ENCODE measurements at regions not wholly inside any gene's neighbourhood (a gene's known extent, or its start where the extent isn't known, plus 50 kb on each side); places are given as distances from the start of the nearest gene placed in this dataset.

GRCh38 chr10:78916227-78916626 lies 152.5 kb upstream of the ZMIZ1 start:
- H3K27ac ChIP-seq (ENCODE audit: low read length in 2 of 2) = no peak overlapping the region
- H3K27ac Mint-ChIP-seq = no peak overlapping the region
- DNase-seq (no peak), ATAC-seq (ENCODE audit: low read depth) (no peak)
- H3K27me3 Mint-ChIP-seq = peaks cover 35% of the 10 kb centered on the region
- intact Hi-C loops (cut with micrococcal nuclease) = no loop called here
- POLR2A ChIA-PET = no interaction called here
- no peak for TF ChIP-seq EZH2 (IDR thresholded peaks at IDR 0.05; ENCODE audit: borderline replicate concordance, insufficient read depth, low read depth, low read length, poor library complexity, severe bottlenecking)
- TF ChIP-seq, protein P1, sequence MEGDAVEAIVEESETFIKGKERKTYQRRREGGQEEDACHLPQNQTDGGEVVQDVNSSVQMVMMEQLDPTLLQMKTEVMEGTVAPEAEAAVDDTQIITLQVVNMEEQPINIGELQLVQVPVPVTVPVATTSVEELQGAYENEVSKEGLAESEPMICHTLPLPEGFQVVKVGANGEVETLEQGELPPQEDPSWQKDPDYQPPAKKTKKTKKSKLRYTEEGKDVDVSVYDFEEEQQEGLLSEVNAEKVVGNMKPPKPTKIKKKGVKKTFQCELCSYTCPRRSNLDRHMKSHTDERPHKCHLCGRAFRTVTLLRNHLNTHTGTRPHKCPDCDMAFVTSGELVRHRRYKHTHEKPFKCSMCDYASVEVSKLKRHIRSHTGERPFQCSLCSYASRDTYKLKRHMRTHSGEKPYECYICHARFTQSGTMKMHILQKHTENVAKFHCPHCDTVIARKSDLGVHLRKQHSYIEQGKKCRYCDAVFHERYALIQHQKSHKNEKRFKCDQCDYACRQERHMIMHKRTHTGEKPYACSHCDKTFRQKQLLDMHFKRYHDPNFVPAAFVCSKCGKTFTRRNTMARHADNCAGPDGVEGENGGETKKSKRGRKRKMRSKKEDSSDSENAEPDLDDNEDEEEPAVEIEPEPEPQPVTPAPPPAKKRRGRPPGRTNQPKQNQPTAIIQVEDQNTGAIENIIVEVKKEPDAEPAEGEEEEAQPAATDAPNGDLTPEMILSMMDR (IDR thresholded peaks at IDR 0.05) = no peak
- no peak overlapping the region for H3K4me3 ChIP-seq (ENCODE audit: control extremely low read depth in 1 of 5, extremely low read depth in 1 of 5, insufficient read depth in 1 of 5, low read depth in 2 of 5, low read length in 4 of 5)
- H3K27me3 ChIP-seq (replicated peaks in 1 of 4; ENCODE audit: control extremely low read depth in 1 of 4, control insufficient read depth in 3 of 4, insufficient read depth in 4 of 4, low read length in 3 of 4) = peaks cover 0 to 5% (median 2%) of the 10 kb centered on the region in 4 experiments
- H3K4me1 ChIP-seq (ENCODE audit: control insufficient read depth in 2 of 2, insufficient read depth in 2 of 2, low read length in 2 of 2) = peaks cover 0 to 5% of the 10 kb centered on the region in 2 donors
- H3K79me2 ChIP-seq (ENCODE audit: control insufficient read depth, insufficient read depth, low read length) = no peaks in the 10 kb centered on the region
- no peaks in the 10 kb centered on the region for H4K20me1 ChIP-seq (ENCODE audit: control insufficient read depth, insufficient read depth, low read length, poor library complexity, severe bottlenecking)
- H3K9ac ChIP-seq (ENCODE audit: low read length) = no peak overlapping the region
- no peaks in the 10 kb centered on the region for H3K9me3 ChIP-seq (ENCODE audit: control extremely low read depth in 1 of 3, control insufficient read depth in 2 of 3, insufficient read depth in 1 of 3, low read length in 2 of 3)
- no peak overlapping the region for H3K4me3 Mint-ChIP-seq
- CTCF ChIA-PET = no interaction called here
- H3K4me2 ChIP-seq (replicated peaks; ENCODE audit: low read depth, low read length, poor library complexity, severe bottlenecking) = no peak overlapping the region
- H2AFZ ChIP-seq (ENCODE audit: insufficient read depth, low read depth, low read length, poor library complexity, severe bottlenecking) = no peak overlapping the region
- 100% methylated on average over 6 of the region's 7 CpGs for WGBS (ENCODE audit: insufficient coverage)
- no peaks in the 10 kb centered on the region for H3K9me3 Mint-ChIP-seq (ENCODE audit: insufficient read depth)
- H3K4me1 Mint-ChIP-seq = peaks cover 6% of the 10 kb centered on the region
- H3K36me3 ChIP-seq (replicated peaks in 1 of 2; ENCODE audit: control extremely low read depth in 1 of 2, control insufficient read depth in 1 of 2, extremely low read depth in 1 of 2, insufficient read depth in 2 of 2, low read length in 1 of 2) = no peaks in the 10 kb centered on the region

GRCh38 chr10:78919181-78919966 lies 149.4 kb upstream of the ZMIZ1 start:
- ChIA-PET POLR2A (no interaction called here), CTCF (no interaction called here)
- Mint-ChIP-seq H3K27ac (no peak overlapping the region), H3K4me3 (no peak overlapping the region), H3K9me3 (ENCODE audit: insufficient read depth) (no peaks in the 10 kb centered on the region), H3K27me3 (peaks cover 39% of the 10 kb centered on the region), H3K4me1 (peaks cover 2% of the 10 kb centered on the region)
- Histone ChIP-seq H2AFZ (ENCODE audit: insufficient read depth, low read depth, low read length, poor library complexity, severe bottlenecking) (no peak overlapping the region), H4K20me1 (ENCODE audit: control insufficient read depth, insufficient read depth, low read length, poor library complexity, severe bottlenecking) (no peaks in the 10 kb centered on the region), H3K9me3 (ENCODE audit: control extremely low read depth in 1 of 3, control insufficient read depth in 2 of 3, insufficient read depth in 1 of 3, low read length in 2 of 3) (no peaks in the 10 kb centered on the region), H3K27me3 (replicated peaks in 1 of 4; ENCODE audit: control extremely low read depth in 1 of 4, control insufficient read depth in 3 of 4, insufficient read depth in 4 of 4, low read length in 3 of 4) (peaks cover 0 to 4% (median 0%) of the 10 kb centered on the region in 4 experiments), H3K79me2 (ENCODE audit: control insufficient read depth, insufficient read depth, low read length) (no peaks in the 10 kb centered on the region), H3K27ac (ENCODE audit: low read length in 2 of 2) (no peak overlapping the region), H3K36me3 (replicated peaks in 1 of 2; ENCODE audit: control extremely low read depth in 1 of 2, control insufficient read depth in 1 of 2, extremely low read depth in 1 of 2, insufficient read depth in 2 of 2, low read length in 1 of 2) (no peaks in the 10 kb centered on the region), H3K9ac (ENCODE audit: low read length) (no peak overlapping the region), H3K4me3 (ENCODE audit: control extremely low read depth in 1 of 5, extremely low read depth in 1 of 5, insufficient read depth in 1 of 5, low read depth in 2 of 5, low read length in 4 of 5) (no peak overlapping the region), H3K4me2 (replicated peaks; ENCODE audit: low read depth, low read length, poor library complexity, severe bottlenecking) (no peak overlapping the region), H3K4me1 (ENCODE audit: control insufficient read depth in 2 of 2, insufficient read depth in 2 of 2, low read length in 2 of 2) (peaks cover 0 to 3% of the 10 kb centered on the region in 2 donors)
- ATAC-seq (ENCODE audit: low read depth) (no peak), DNase-seq (no peak)
- intact Hi-C loops (cut with micrococcal nuclease) = no loop called here
- no peak for TF ChIP-seq EZH2 (IDR thresholded peaks at IDR 0.05; ENCODE audit: borderline replicate concordance, insufficient read depth, low read depth, low read length, poor library complexity, severe bottlenecking)
- TF ChIP-seq, protein P1 (IDR thresholded peaks at IDR 0.05) = no peak
- WGBS (ENCODE audit: insufficient coverage) = 89% methylated on average over 4 of the region's 7 CpGs
